KMS-11 (cell line): ENCODE measurements at regions not wholly inside any gene's neighbourhood (a gene's known extent, or its start where the extent isn't known, plus 50 kb on each side); places are given as distances from the start of the nearest gene placed in this dataset.

Experiments
- H2AFZ ChIP-seq: fragments of 200-600 bp; sonication (generic); 2 replicates; pipeline ENCODE4 v1.6.1; 2016; ENCODE audit warnings: antibody characterized with exemption, mixed run types, low read depth
- H3K27ac ChIP-seq: fragments of 200-600 bp; sonication (generic); 2 replicates; pipeline ENCODE4 v1.6.1; 2016; ENCODE audit warnings: mild to moderate bottlenecking, mixed run types
- H3K27me3 ChIP-seq: fragments of 200-600 bp; sonication (generic); 2 replicates; pipeline ENCODE4 v1.6.1; 2017; ENCODE audit warnings: mild to moderate bottlenecking, low read depth, mixed run types, moderate library complexity; ENCODE audit not compliant: insufficient read depth
- H3K36me3 ChIP-seq: fragments of 200-600 bp; sonication (generic); 2 replicates; pipeline ENCODE4 v1.6.1; 2017; ENCODE audit warnings: mild to moderate bottlenecking, mixed run types; ENCODE audit not compliant: insufficient read depth
- H3K4me1 ChIP-seq: fragments of 200-600 bp; sonication (generic); 2 replicates; pipeline ENCODE4 v1.6.1; 2016; ENCODE audit warnings: mild to moderate bottlenecking, low read depth, mixed run types; ENCODE audit not compliant: poor library complexity, severe bottlenecking
- H3K4me2 ChIP-seq: fragments of 200-600 bp; sonication (generic); 2 replicates; pipeline ENCODE4 v1.7.0; 2016; ENCODE audit warnings: mild to moderate bottlenecking, mixed run types
- H3K4me3 ChIP-seq: fragments of 200-600 bp; sonication (generic); IDR thresholded peaks from 2 replicates; pipeline ENCODE4 v1.6.1; 2017; ENCODE audit warnings: low read depth, low read length, mixed read lengths; ENCODE audit not compliant: insufficient read depth
- H3K79me2 ChIP-seq: fragments of 200-600 bp; sonication (generic); 2 replicates; pipeline ENCODE4 v1.6.1; 2016; ENCODE audit warnings: low read depth, mixed run types; ENCODE audit not compliant: insufficient read depth
- H3K9ac ChIP-seq: fragments of 200-600 bp; sonication (generic); 2 replicates; pipeline ENCODE4 v1.6.1; 2016; ENCODE audit warnings: mild to moderate bottlenecking, mixed run types
- H4K20me1 ChIP-seq: fragments of 200-600 bp; sonication (generic); 2 replicates; pipeline ENCODE4 v1.6.1; 2016; ENCODE audit warnings: mild to moderate bottlenecking, mixed run types; ENCODE audit not compliant: insufficient read depth
- CTCF ChIP-seq: fragments of 200-600 bp; sonication (generic); conservative IDR thresholded peaks from 2 replicates; pipeline ENCODE4 v1.6.1; 2017; ENCODE audit warnings: low read depth, mild to moderate bottlenecking, antibody characterized with exemption, low read length, moderate library complexity, mixed read lengths

GRCh38 chr18:73487966-73488365 is 620.2 kb upstream of the NETO1 start:
- no peak overlapping the region for H2AFZ ChIP-seq
- no peaks in the 10 kb centered on the region for H4K20me1 ChIP-seq
- no peak overlapping the region for H3K4me2 ChIP-seq
- H3K4me1 ChIP-seq, result no peaks in the 10 kb centered on the region
- no peaks in the 10 kb centered on the region for H3K36me3 ChIP-seq
- no peak overlapping the region for H3K9ac ChIP-seq
- TF ChIP-seq CTCF, result no peak
- no peak overlapping the region for H3K4me3 ChIP-seq
- H3K27me3 ChIP-seq, result no peaks in the 10 kb centered on the region
- H3K79me2 ChIP-seq, result no peaks in the 10 kb centered on the region
- no peak overlapping the region for H3K27ac ChIP-seq

GRCh38 chr18:73485166-73485565 is 617.4 kb upstream of the NETO1 start:
- TF ChIP-seq CTCF, result no peak
- H3K79me2 ChIP-seq, result no peaks in the 10 kb centered on the region

GRCh38 chr18:73482901-73483300 is 615.1 kb upstream of the NETO1 start:
- no peak overlapping the region for H3K9ac ChIP-seq

More at GRCh38 chr18:73485166-73485565, 617.4 kb upstream of the NETO1 start:
- no peaks in the 10 kb centered on the region for H3K4me1 ChIP-seq
- H3K27me3 ChIP-seq, result no peaks in the 10 kb centered on the region
- no peaks in the 10 kb centered on the region for H3K36me3 ChIP-seq
- H4K20me1 ChIP-seq, result no peaks in the 10 kb centered on the region
- no peak overlapping the region for H3K4me3 ChIP-seq
- no peak overlapping the region for H2AFZ ChIP-seq
- H3K4me2 ChIP-seq, result no peak overlapping the region
- no peak overlapping the region for H3K27ac ChIP-seq
- no peak overlapping the region for H3K9ac ChIP-seq

GRCh38 chr18:73479477-73479876 is 611.7 kb upstream of the NETO1 start:
- Histone ChIP-seq H3K36me3 (no peaks in the 10 kb centered on the region), H3K79me2 (no peaks in the 10 kb centered on the region), H3K27ac (no peak overlapping the region), H3K9ac (no peak overlapping the region), H3K27me3 (no peaks in the 10 kb centered on the region), H2AFZ (no peak overlapping the region), H3K4me3 (no peak overlapping the region), H4K20me1 (no peaks in the 10 kb centered on the region), H3K4me2 (no peak overlapping the region), H3K4me1 (no peaks in the 10 kb centered on the region)
- no peak for TF ChIP-seq CTCF

More at GRCh38 chr18:73482901-73483300, 615.1 kb upstream of the NETO1 start:
- Histone ChIP-seq H3K79me2 (no peaks in the 10 kb centered on the region), H3K4me2 (no peak overlapping the region), H3K36me3 (no peaks in the 10 kb centered on the region), H3K27me3 (no peaks in the 10 kb centered on the region), H3K27ac (no peak overlapping the region), H3K4me3 (no peak overlapping the region), H3K4me1 (no peaks in the 10 kb centered on the region), H4K20me1 (no peaks in the 10 kb centered on the region), H2AFZ (no peak overlapping the region)
- no peak for TF ChIP-seq CTCF
